Pancreas (tissue), 10 donors: ENCODE measurements at regions not wholly inside any gene's neighbourhood (a gene's known extent, or its start where the extent isn't known, plus 50 kb on each side); places are given as distances from the start of the nearest gene placed in this dataset.

Experiments used
- ATAC-seq, 4 donors: fragments of 200-7000 bp; cut with Tn5 transposase; one replicate each; pipeline versions ENCODE4 v1.8.0 to v1.9.1; 2020; ENCODE audit warnings: mild to moderate bottlenecking in 4 of 4, moderate library complexity in 4 of 4
- DNase-seq, 6 donors: peaks; one replicate each; pipeline ENCODE4 v3.0.0-alpha.2; 2020
- FAIRE-seq: peaks from 2 replicates; lab custom pipeline; 2012; peaks lifted over from hg19 to GRCh38; lab: Jason Lieb, UNC
- H3K27ac ChIP-seq, 4 donors: fragments of 200-600 bp; sonication (generic); 1 replicate in 3 of 4; 2 replicates in 1 of 4; pipeline versions ENCODE4 v1.5.0 to v1.8.0; 2020
- H3K27me3 ChIP-seq, 4 donors: fragments of 200-600 bp; one replicate each; pipeline ENCODE4 v1.8.0; 2021
- H3K36me3 ChIP-seq, 3 donors: fragments of 200-600 bp; sonication (generic) in 1 of 3; one replicate each; pipeline versions ENCODE4 v1.5.0 to v1.8.0; 2020 to 2021
- H3K4me1 ChIP-seq, 3 donors: fragments of 200-600 bp; one replicate each; pipeline ENCODE4 v1.8.0; 2021
- H3K4me3 ChIP-seq, 4 donors: fragments of 200-600 bp; sonication (generic) in 2 of 4; one replicate each; pipeline versions ENCODE4 v1.5.0 to v1.8.0; 2020 to 2021
- H3K9me3 ChIP-seq, 4 donors: fragments of 200-600 bp; one replicate each; pipeline ENCODE4 v1.8.0; 2021
- CTCF ChIP-seq, 4 donors: fragments of 200-600 bp; sonication (generic) in 3 of 4; IDR thresholded peaks; one replicate each; pipeline versions ENCODE4 v1.5.0 to v1.8.0; 2021; ENCODE audit warnings: antibody characterized with exemption in 4 of 4
- WGBS, 2 donors: extraction: QIAGEN DNeasy Blood & Tissue Kit; methylation state at CpG; one replicate each; pipeline ENCODE4 v1.1.7; 2013; 5-methylcytosine and 5-hydroxymethylcytosine counted together
- intact Hi-C, 3 donors: fragments of 100-400 bp; cut with DNase I; formaldehyde crosslinking; loops; one replicate each; pipeline versions ENCODE4 v1.11.1 to v1.14.2; 2022
- donor health status: healthy with polysubstance abuse.
- donor health status: DM: no; HTN: no; CAD: no; lungs with moderate emphysema.
- donor health status: DM: no; HTN: no; CAD: no.
- donor health status: control.
- donor health status: control.
- donor health status: Bipolar disorder and iron deficiency.
- donor health status: DM: yes; HTN: yes; CAD: no.
- donor health status: DM: no; HTN: no; CAD: no.
- donor health status: DM: no; HTN: no; CAD: no.
- donor health status: DM: yes; HTN: yes; CAD: no.

- no peak for FAIRE-seq
- no peak overlapping the region for H3K27ac ChIP-seq
- no peaks in the 10 kb centered on the region for H3K36me3 ChIP-seq
- no peak overlapping the region for H3K4me3 ChIP-seq
- H3K9me3 ChIP-seq = no peaks in the 10 kb centered on the region
- 89 to 95% methylated on average over 3 of the region's 3 CpGs for WGBS, 2 donors
- TF ChIP-seq CTCF (IDR thresholded peaks at IDR 0.05) = no peak
- H3K4me1 ChIP-seq = no peaks in the 10 kb centered on the region
- no peaks in the 10 kb centered on the region for H3K27me3 ChIP-seq
- DNase-seq = no peak
- ATAC-seq = no peak
- intact Hi-C loops = no loop called here
Observed at GRCh38 chr12:75840994-75841355, 190.6 kb downstream of the PHLDA1 start.

DNA sequence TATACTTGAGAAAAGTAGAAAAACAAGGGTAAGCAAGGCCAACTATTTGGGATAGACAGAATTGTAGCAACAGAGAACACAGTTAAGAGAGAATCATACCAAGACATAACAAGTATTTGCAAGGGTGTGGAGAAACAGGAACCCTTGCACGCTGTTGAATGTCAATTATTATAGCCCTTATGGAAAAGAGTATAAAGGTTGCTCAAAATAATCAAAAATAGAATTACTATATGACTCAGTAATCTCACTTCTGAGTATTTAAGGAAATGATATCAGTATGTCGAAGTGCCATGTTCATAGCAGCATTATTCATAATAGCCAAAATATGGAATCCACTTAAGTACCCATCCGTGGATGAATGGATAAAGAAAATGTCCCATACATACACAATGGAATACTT is 193.3 kb downstream of the PHLDA1 start:
- WGBS, 2 donors = 82 to 83% methylated on average over 3 of the region's 3 CpGs
- FAIRE-seq (no peak), ATAC-seq (no peak), DNase-seq (no peak)
- H3K4me1 ChIP-seq = no peaks in the 10 kb centered on the region
- H3K4me3 ChIP-seq = no peak overlapping the region
- intact Hi-C loops = no loop called here
- no peaks in the 10 kb centered on the region for H3K36me3 ChIP-seq
- no peaks in the 10 kb centered on the region for H3K9me3 ChIP-seq
- H3K27me3 ChIP-seq = no peaks in the 10 kb centered on the region
- no peak for TF ChIP-seq CTCF (IDR thresholded peaks at IDR 0.05)
- no peak overlapping the region for H3K27ac ChIP-seq

GRCh38 chr12:75837700-75838099 is 193.9 kb downstream of the PHLDA1 start:
- no peaks in the 10 kb centered on the region for H3K4me1 ChIP-seq
- no peak for TF ChIP-seq CTCF (IDR thresholded peaks at IDR 0.05)
- no peak for FAIRE-seq
- intact Hi-C loops = no loop called here
- no peak for DNase-seq
- peak in 3 of 4 donors; percentile 18 to 45 (median 43) for ATAC-seq
- 35 to 37% methylated on average over 2 of the region's 2 CpGs for WGBS, 2 donors
- no peak overlapping the region for H3K4me3 ChIP-seq
- no peak overlapping the region for H3K27ac ChIP-seq
- H3K27me3 ChIP-seq = no peaks in the 10 kb centered on the region
- no peaks in the 10 kb centered on the region for H3K36me3 ChIP-seq
- no peaks in the 10 kb centered on the region for H3K9me3 ChIP-seq

DNA sequence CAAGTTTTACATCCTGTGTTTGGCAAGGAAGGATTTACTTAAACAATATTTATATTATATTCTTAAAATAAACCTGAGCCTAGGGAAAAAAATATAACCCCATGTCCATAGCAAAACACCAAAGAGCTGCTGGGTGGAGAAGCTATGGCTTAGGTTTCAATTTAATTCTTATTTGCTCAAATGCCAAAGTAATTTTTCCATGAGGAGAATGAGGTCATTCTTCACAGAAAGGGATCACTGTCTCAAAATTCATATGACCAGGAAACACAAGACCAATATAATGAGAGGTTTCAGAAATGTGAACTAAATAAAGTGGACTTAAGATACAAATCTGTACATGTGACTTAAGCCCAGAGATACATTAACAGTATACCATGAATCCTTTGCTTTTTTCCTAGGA is 195.0 kb downstream of the PHLDA1 start:
- Histone ChIP-seq H3K9me3 (no peaks in the 10 kb centered on the region), H3K4me3 (no peak overlapping the region), H3K4me1 (peaks cover 0 to 2% (median 0%) of the 10 kb centered on the region in 3 donors), H3K27me3 (no peaks in the 10 kb centered on the region), H3K36me3 (no peaks in the 10 kb centered on the region), H3K27ac (peak overlapping the region in 1 of 4 donors; percentile 24)
- TF ChIP-seq CTCF (IDR thresholded peaks at IDR 0.05) = no peak
- intact Hi-C loops = no loop called here
- ATAC-seq (peak in 2 of 4 donors; percentile 42 to 60), FAIRE-seq (no peak), DNase-seq (no peak)

DNA sequence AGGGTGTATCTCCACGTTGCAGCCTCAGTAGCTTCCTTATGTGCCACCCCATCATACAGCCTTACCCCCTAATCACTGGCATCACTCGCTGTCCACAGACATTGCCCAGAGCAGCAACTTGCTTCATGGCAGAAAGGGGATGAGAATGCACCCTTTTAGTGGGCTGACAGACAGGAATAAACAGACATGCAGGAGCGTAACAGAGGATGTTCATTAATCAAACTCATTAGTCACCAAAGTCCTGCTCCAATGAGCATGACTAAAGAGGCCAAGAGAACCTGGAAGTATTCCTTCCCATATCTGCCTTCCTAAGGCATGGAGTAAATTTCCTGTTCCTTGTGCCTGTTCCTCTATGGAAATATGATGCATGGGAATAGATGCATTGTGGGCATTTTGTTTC is 197.0 kb downstream of the PHLDA1 start:
- no peak for TF ChIP-seq CTCF (IDR thresholded peaks at IDR 0.05)
- H3K4me1 ChIP-seq = peaks cover 0 to 8% (median 0%) of the 10 kb centered on the region in 3 donors
- H3K27me3 ChIP-seq = no peaks in the 10 kb centered on the region
- FAIRE-seq (no peak), DNase-seq (no peak), ATAC-seq (no peak)
- intact Hi-C loops = no loop called here
- H3K27ac ChIP-seq = no peak overlapping the region
- WGBS, 2 donors = 93 to 95% methylated on average over 3 of the region's 3 CpGs
- H3K9me3 ChIP-seq = no peaks in the 10 kb centered on the region
- no peak overlapping the region for H3K4me3 ChIP-seq
- H3K36me3 ChIP-seq = no peaks in the 10 kb centered on the region
